ENCODE measurements at regions not wholly inside any gene's neighbourhood (a gene's known extent, or its start where the extent isn't known, plus 50 kb on each side); places are given as distances from the start of the nearest gene placed in this dataset.

- no peak overlapping the region for H3K4me3 ChIP-seq
- no peaks in the 10 kb centered on the region for H3K9me3 ChIP-seq
- H3K4me1 ChIP-seq: no peaks in the 10 kb centered on the region
- no peak for DNase-seq
- no peaks in the 10 kb centered on the region for H3K36me3 ChIP-seq (ENCODE audit: low read depth, missing control alignments)
- intact Hi-C loops (cut with DNase I; ENCODE audit: low total_unique reads): no loop called here
- WGBS, 2 donors: 78 to 84% methylated on average over 7 of the region's 7 CpGs
- H3K27me3 ChIP-seq: no peaks in the 10 kb centered on the region
- no peak overlapping the region for H3K27ac ChIP-seq
- TF ChIP-seq POLR2A (IDR thresholded peaks at IDR 0.05): no peak
Observed at GRCh38 chr13:108439556-108439955, 170.0 kb downstream of the TNFSF13B start.

GRCh38 chr13:108444448-108444847 is 174.9 kb downstream of the TNFSF13B start:
- no peaks in the 10 kb centered on the region for H3K4me1 ChIP-seq
- H3K4me3 ChIP-seq: no peak overlapping the region
- no peak for TF ChIP-seq POLR2A (IDR thresholded peaks at IDR 0.05)
- TF ChIP-seq CTCF (IDR thresholded peaks at IDR 0.05): no peak
- H3K27ac ChIP-seq: no peak overlapping the region
- intact Hi-C loops (cut with DNase I; ENCODE audit: low total_unique reads): no loop called here
- WGBS, 2 donors: 35 to 46% methylated on average over 5 to 6 of the region's 6 CpGs
- no peak for DNase-seq
- no peaks in the 10 kb centered on the region for H3K9me3 ChIP-seq
- H3K36me3 ChIP-seq (ENCODE audit: low read depth, missing control alignments): no peaks in the 10 kb centered on the region
- no peaks in the 10 kb centered on the region for H3K27me3 ChIP-seq

- no peaks in the 10 kb centered on the region for H3K4me1 ChIP-seq
- no peaks in the 10 kb centered on the region for H3K27me3 ChIP-seq
- no peaks in the 10 kb centered on the region for H3K36me3 ChIP-seq (ENCODE audit: low read depth, missing control alignments)
- no peak overlapping the region for H3K4me3 ChIP-seq
- TF ChIP-seq POLR2A (IDR thresholded peaks at IDR 0.05) (no peak), CTCF (IDR thresholded peaks at IDR 0.05) (no peak)
- DNase-seq: no peak
- intact Hi-C loops (cut with DNase I; ENCODE audit: low total_unique reads): no loop called here
- no peak overlapping the region for H3K27ac ChIP-seq
- no peaks in the 10 kb centered on the region for H3K9me3 ChIP-seq
Observed at GRCh38 chr13:108448891-108449290, 179.4 kb downstream of the TNFSF13B start.

GRCh38 chr13:108451121-108451520 is 178.3 kb upstream of the MYO16 start:
- intact Hi-C loops (cut with DNase I; ENCODE audit: low total_unique reads): no loop called here
- DNase-seq: no peak
- H3K9me3 ChIP-seq: no peaks in the 10 kb centered on the region
- H3K36me3 ChIP-seq (ENCODE audit: low read depth, missing control alignments): no peaks in the 10 kb centered on the region
- no peaks in the 10 kb centered on the region for H3K4me1 ChIP-seq
- H3K4me3 ChIP-seq: no peak overlapping the region
- no peaks in the 10 kb centered on the region for H3K27me3 ChIP-seq
- no peak for TF ChIP-seq POLR2A (IDR thresholded peaks at IDR 0.05)
- no peak for TF ChIP-seq CTCF (IDR thresholded peaks at IDR 0.05)
- H3K27ac ChIP-seq: no peak overlapping the region
- 81 to 84% methylated on average over 5 of the region's 5 CpGs for WGBS, 2 donors

- 100% methylated on average over 2 of the region's 2 CpGs for WGBS, 2 donors
- DNase-seq: no peak
- no peak for TF ChIP-seq CTCF (IDR thresholded peaks at IDR 0.05)
- TF ChIP-seq POLR2A (IDR thresholded peaks at IDR 0.05): no peak
Observed at GRCh38 chr13:108455320-108455719, 174.1 kb upstream of the MYO16 start.

More at GRCh38 chr13:108455320-108455719, 174.1 kb upstream of the MYO16 start:
- H3K27ac ChIP-seq: no peak overlapping the region
- no peaks in the 10 kb centered on the region for H3K4me1 ChIP-seq
- H3K9me3 ChIP-seq: no peaks in the 10 kb centered on the region
- no peaks in the 10 kb centered on the region for H3K36me3 ChIP-seq (ENCODE audit: low read depth, missing control alignments)
- intact Hi-C loops (cut with DNase I; ENCODE audit: low total_unique reads): no loop called here
- no peak overlapping the region for H3K4me3 ChIP-seq
- no peaks in the 10 kb centered on the region for H3K27me3 ChIP-seq

All from testis (tissue), 2 donors.